Nephron (organoid): ENCODE measurements at regions not wholly inside any gene's neighbourhood (a gene's known extent, or its start where the extent isn't known, plus 50 kb on each side); places are given as distances from the start of the nearest gene placed in this dataset.

Source experiments
- H3K27ac Mint-ChIP-seq, 3 experiments: 2 replicates each; pipeline ENCODE4 v1.8.0; 2020; ENCODE audit warnings: mixed read lengths in 3 of 3, mild to moderate bottlenecking in 2 of 3, moderate library complexity in 1 of 3
- H3K27me3 Mint-ChIP-seq: 2 replicates; pipeline ENCODE4 v1.8.0; 2021; ENCODE audit warnings: low read depth, mild to moderate bottlenecking, moderate library complexity, mixed read lengths
- H3K36me3 Mint-ChIP-seq: 2 replicates; pipeline ENCODE4 v1.8.0; 2020; ENCODE audit warnings: low read depth, mixed read lengths
- H3K4me1 Mint-ChIP-seq: 2 replicates; pipeline ENCODE4 v1.8.0; 2020; ENCODE audit warnings: mixed read lengths
- H3K4me3 Mint-ChIP-seq, 3 experiments: 2 replicates each; pipeline ENCODE4 v1.8.0; 2020; ENCODE audit warnings: mild to moderate bottlenecking in 3 of 3, mixed read lengths in 3 of 3, moderate library complexity in 2 of 3
- H3K9me3 Mint-ChIP-seq: 2 replicates; pipeline ENCODE4 v1.8.0; 2020; ENCODE audit warnings: mixed read lengths
- CTCF ChIP-seq, 3 experiments: fragments of 200-600 bp; sonication (generic); IDR thresholded peaks; one replicate each; pipeline ENCODE4 v1.5.0; 2021; ENCODE audit warnings: antibody characterized with exemption in 3 of 3; ENCODE audit not compliant: unreplicated experiment in 3 of 3

GRCh38 chr14:21941885-21942284, 268.3 kb upstream of the OR4E1 start:
- Mint-ChIP-seq H3K27ac (no peak overlapping the region), H3K36me3 (no peaks in the 10 kb centered on the region), H3K9me3 (no peaks in the 10 kb centered on the region), H3K4me1 (no peaks in the 10 kb centered on the region), H3K27me3 (no peaks in the 10 kb centered on the region), H3K4me3 (no peak overlapping the region)
- no peak for TF ChIP-seq CTCF (IDR thresholded peaks at IDR 0.05; ENCODE audit: unreplicated experiment in 3 of 3)

GRCh38 chr14:21940887-21941856, 267.6 kb upstream of the OR4E1 start:
- Mint-ChIP-seq H3K27me3 (no peaks in the 10 kb centered on the region), H3K4me3 (no peak overlapping the region), H3K27ac (no peak overlapping the region), H3K36me3 (no peaks in the 10 kb centered on the region), H3K9me3 (no peaks in the 10 kb centered on the region), H3K4me1 (no peaks in the 10 kb centered on the region)
- peak in 2 of 3 experiments; percentile 42 to 46 for TF ChIP-seq CTCF (IDR thresholded peaks at IDR 0.05; ENCODE audit: unreplicated experiment in 3 of 3)

GRCh38 chr14:21939836-21940235, 266.2 kb upstream of the OR4E1 start:
- Mint-ChIP-seq H3K27me3 (no peaks in the 10 kb centered on the region), H3K4me3 (no peak overlapping the region), H3K27ac (no peak overlapping the region), H3K9me3 (no peaks in the 10 kb centered on the region), H3K4me1 (no peaks in the 10 kb centered on the region), H3K36me3 (no peaks in the 10 kb centered on the region)
- TF ChIP-seq CTCF (IDR thresholded peaks at IDR 0.05; ENCODE audit: unreplicated experiment in 3 of 3) = no peak

GRCh38 chr14:21937996-21938395, 264.4 kb upstream of the OR4E1 start:
- no peak overlapping the region for H3K27ac Mint-ChIP-seq
- H3K9me3 Mint-ChIP-seq = no peaks in the 10 kb centered on the region
- H3K36me3 Mint-ChIP-seq = no peaks in the 10 kb centered on the region
- no peaks in the 10 kb centered on the region for H3K4me1 Mint-ChIP-seq
- no peaks in the 10 kb centered on the region for H3K27me3 Mint-ChIP-seq
- no peak for TF ChIP-seq CTCF (IDR thresholded peaks at IDR 0.05; ENCODE audit: unreplicated experiment in 3 of 3)
- no peak overlapping the region for H3K4me3 Mint-ChIP-seq

- Mint-ChIP-seq H3K4me3 (no peak overlapping the region), H3K27ac (no peak overlapping the region), H3K4me1 (no peaks in the 10 kb centered on the region), H3K9me3 (no peaks in the 10 kb centered on the region), H3K36me3 (no peaks in the 10 kb centered on the region), H3K27me3 (no peaks in the 10 kb centered on the region)
- TF ChIP-seq CTCF (IDR thresholded peaks at IDR 0.05; ENCODE audit: unreplicated experiment in 3 of 3) = peak; percentile 19 to 41 (median 30)
Measured at GRCh38 chr14:21933681-21934080, 260.1 kb upstream of the OR4E1 start.

GRCh38 chr14:21924479-21924878, 250.9 kb upstream of the OR4E1 start:
- TF ChIP-seq CTCF (IDR thresholded peaks at IDR 0.05; ENCODE audit: unreplicated experiment in 3 of 3) = no peak
- Mint-ChIP-seq H3K27ac (no peak overlapping the region), H3K4me1 (no peaks in the 10 kb centered on the region), H3K9me3 (no peaks in the 10 kb centered on the region), H3K4me3 (no peak overlapping the region), H3K27me3 (no peaks in the 10 kb centered on the region), H3K36me3 (no peaks in the 10 kb centered on the region)
